G401.6 (cell line): ENCODE measurements at regions not wholly inside any gene's neighbourhood (a gene's known extent, or its start where the extent isn't known, plus 50 kb on each side); places are given as distances from the start of the nearest gene placed in this dataset.

Source experiments
- FAIRE-seq: peaks from 2 replicates; lab custom pipeline; 2012; peaks lifted over from hg19 to GRCh38; lab: Jason Lieb, UNC

DNA sequence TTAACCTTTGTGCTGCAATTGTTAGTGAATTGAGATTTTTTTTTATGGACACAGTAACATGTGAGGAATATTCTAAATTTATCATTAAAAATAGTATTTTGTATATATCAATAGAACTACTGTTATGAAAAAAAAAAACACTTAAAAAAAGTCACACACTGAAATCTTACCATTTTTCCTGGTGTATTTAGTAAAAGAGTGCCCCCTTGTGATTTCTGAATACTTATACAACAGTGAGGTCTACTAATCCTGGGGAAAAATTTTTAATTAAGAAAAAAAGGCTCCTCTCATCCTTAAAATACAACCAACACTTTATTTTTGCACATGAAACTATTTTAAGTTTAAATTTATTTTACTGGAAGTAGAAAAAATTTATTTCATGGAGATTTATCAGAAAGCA is 56.4 kb upstream of the SPOCK3 start:
- FAIRE-seq, result peak; percentile 87

DNA sequence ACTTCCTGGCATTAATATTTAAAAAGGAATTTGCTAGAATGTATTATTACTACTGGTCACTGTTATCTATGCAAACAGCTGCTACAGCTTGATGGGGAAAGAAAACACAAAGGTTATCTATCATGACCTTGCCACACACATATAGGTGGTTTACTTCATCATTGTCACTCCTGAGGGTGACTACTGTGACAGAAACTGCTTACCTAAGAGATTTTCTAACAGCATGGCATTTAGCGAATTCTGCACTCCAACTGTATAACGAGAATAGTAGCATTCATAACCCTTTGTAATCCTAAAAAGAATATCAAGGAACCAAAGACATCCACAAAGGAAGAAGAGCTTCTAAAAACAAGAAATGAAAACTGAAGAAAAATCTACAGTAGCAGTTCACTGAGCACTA is 74.6 kb upstream of the SPOCK3 start:
- FAIRE-seq, result no peak

DNA sequence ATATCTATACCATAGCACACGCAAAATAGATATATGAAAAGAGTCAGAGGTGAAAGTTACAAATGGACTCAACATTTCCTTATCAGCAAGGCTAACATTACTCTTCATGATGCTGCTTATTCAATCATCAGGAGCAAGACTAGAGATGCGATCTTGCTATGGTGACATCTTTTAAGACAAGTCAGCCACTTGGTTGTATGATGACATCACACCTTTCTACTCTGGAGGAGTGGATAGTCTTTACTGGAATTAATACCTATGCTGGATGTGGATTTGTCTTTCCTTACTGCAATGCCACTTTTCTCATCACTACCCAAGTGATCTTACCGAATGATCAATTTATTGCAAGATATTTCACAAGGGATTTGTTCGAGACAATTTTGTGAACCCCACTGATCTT is 87.0 kb upstream of the SPOCK3 start:
- no peak for FAIRE-seq

DNA sequence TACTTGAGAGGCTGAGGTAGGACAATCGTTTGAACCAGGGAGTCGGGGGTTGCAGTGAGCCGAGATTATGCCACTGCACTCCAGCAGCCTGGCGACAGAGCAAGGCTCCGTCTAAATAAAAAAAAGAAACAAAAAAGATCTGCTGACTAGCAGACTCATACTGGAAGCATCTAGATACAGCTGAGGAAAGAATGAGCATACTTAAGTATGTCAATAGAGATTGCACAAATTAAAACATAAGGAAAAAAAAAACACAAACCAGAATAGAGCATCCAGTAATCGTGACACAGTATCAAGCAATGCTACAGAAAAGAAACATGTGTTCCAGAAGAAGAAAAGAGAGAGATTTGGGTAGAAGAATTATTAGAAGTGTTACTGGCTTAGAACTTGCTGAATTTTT is 105.5 kb upstream of the SPOCK3 start:
- FAIRE-seq, result no peak

DNA sequence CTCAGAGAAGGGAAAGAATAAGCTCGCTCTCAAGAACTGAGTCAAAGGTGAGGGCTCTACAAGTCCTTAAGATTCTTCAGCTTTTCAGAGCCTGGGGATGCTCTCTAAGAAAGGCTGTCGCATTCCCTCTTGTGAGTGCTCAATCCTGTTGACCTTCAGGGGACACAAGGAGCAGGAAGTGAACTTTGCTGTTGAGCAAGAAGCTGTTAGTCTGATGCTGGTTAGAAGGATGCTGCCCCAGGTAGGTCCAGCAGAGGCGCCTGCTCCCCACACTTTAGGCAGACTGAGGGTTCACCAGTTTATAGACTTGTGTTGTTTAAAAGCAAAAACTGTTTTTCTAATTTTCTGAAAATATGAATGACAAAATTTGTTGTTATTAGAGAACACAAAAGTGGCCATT is 125.4 kb upstream of the SPOCK3 start:
- no peak for FAIRE-seq

DNA sequence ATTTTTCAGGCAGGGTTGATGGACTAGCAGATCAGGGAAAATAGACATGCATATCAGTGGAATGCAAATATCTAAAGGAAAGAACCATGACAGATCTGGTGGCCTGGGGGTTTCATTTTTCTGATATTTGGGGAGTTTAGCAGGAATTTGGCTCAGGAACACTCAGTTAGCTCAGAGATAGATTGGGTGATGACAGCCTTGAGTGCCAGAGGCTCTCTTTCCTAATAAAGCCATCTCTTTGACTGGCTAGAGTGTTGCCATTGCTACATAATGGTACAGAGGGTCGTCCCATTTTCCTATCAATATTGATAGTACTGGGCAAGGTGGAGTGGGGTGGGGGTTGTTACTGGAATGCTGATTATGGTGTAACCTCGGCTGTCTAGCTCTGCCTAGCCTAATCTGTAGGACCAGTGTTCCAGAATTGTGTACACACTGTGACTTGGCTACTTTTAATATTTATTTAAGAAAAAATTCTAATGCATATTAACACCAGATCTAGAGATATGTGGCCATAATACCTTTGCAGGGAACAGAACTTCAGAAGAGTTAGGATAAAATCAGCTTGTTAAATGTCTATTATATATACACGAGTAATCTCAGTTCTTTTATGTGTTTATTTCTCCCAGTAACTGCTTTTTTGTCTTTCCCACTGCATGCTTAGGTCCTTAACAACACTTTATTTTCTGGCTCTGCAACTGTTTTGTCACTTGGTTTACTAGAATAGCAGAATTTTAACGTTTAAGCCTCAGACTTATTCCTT is 145.0 kb upstream of the SPOCK3 start:
- no peak for FAIRE-seq

DNA sequence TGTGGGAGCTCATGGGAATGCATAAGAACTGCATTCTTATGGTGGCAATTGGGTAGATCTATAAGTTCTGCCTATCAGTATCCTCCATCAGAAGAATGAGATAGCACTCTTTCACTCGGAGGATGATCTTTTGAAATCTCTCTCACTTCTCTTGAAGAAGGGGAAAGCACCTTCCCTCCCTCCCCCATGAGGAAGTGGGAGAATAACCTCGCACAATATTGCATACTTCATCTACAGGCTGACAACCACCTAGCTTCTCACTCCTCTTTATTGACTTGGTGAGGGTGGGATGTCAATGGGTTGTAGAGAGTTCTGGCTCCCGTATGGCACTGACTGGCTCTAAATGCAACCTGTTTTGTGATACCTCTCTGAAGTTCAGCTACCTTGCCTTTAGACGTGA is 146.7 kb upstream of the SPOCK3 start:
- no peak for FAIRE-seq

DNA sequence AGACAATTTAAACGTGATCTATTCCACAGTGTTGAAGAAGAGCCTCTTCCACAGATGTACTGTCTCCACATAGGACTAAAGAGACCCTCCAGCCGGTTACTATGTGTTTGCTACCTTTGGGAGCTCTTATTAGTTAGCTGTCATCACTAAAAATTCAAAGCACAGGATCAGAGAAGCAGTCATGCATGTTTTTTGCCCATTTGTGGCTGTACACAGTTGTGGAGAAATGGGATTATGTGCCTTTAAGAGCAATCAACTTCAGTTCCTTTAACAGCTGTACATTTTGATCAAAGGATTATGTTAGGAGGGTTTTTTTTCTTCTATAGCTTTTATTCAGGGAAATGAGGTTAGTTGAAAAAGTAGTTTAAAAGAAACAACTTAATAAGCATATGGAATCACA is 149.0 kb upstream of the SPOCK3 start:
- no peak for FAIRE-seq

DNA sequence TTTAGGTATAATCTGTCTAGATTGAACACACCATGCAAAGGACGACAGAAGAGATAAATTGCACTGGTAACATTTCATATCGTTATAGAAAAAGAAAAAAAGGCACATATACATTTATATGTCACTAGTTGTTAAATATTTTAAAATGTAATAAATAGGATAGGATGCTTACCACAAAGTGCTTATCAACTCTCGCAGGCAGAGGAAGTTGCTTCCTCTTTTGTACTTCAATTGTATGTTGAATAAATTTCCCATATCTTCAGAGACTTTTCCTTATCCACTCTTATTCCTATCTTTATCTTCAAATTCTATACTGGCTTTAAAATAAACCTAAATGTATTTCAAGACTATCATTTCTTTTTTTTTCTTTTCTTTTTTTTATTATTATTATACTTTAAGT is 163.3 kb upstream of the SPOCK3 start:
- no peak for FAIRE-seq

DNA sequence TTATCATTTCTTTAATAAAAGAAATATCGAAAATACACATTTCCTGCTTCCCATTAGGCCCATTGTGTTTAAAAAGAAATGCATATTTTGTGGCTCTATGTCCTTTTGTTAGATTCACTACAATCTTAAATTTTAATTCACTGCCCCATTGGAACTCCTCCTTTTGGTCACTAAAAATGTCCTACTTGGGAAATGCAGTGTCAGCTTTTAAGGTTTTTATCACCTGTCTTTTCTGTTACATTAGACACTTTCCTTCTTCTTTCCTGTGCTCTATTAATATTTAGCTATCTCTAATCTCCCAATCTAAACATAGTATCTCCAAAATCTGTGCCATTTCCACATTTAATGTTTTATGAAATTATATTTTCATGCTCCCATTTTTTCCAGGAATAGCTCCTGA is 164.9 kb upstream of the SPOCK3 start:
- FAIRE-seq, result no peak

DNA sequence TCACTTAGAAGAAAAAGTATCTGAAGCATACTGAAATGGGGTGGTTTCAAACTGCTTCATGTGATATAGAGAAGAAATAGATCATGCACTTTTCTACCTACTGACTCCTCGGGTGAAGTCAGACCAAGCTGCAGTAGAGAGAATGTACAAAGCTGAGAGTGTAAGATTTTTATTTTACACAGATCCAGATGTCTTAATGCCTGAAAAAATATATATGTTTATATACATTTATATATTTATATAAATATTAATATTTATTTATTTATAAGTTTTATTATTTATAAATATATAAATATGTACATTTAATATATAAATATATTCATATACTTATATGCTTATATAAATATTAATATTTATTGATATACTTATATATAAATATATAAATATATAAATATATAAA is 171.9 kb upstream of the SPOCK3 start:
- no peak for FAIRE-seq

DNA sequence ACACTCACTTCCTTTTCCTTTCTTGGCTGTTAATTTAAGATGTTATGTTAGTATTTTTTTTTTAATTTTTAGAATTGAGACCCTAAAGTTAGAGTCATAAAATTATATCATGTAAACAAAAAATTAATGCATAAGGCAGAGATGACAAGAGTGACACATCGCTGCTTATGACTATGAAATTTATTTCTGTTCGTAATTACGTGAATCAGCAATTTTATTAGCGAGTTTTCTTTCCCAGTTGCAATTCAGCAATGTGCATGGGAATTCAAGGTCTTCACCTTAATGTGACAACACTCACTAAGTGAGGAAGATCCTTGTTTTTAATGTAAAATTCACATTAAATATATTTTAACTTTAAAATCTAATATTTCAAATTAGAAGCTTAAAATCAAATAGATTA is 181.2 kb upstream of the SPOCK3 start:
- FAIRE-seq, result no peak

DNA sequence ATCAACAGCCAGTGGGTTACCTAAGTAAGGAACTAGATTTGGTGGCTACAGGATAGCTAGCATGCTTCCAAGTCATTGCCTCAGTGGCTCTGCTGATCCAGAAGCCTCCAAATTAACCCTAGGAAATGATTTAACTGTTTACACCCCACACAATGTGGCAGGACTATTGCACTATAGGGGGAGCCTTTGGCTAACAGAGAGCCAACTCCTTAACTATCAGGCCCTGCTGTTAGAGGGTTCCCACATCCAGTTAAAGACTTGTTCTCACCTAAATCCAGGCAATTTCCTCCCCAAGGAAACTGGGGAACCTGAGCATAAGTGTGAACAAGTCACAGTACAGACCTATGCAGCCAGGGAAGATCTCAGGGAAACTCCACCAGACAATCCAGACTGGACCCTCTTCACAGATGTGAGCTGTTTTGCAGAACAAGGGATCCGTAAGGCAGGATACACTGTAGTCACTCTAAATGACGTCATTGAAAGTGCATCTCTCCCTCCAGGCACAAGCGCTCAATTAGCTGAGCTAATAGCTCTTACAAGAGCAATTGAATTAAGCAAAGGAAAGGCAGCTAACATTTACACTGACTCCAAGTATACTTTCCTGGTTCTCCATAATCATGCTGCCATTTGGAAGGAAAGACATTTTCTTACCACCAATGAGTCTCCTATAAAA is 185.3 kb upstream of the SPOCK3 start:
- no peak for FAIRE-seq

DNA sequence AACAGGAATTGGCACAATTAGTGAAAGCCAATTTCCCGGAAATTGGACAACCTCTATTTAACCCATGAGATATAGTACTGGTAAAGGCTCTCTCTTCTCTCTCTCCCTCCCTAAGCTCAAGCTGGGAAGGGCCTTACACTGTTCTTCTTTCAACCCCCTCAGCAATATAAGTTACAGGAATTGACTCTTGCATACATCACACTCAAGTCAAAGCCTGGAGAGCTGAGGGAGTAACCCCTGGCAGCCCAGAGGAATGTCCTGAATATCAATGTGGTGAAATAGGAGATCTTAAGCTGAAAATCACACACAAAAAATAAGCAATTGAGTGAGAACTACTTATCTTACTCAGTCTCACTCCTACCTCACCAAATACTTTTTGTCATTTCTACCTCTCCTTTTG is 186.9 kb upstream of the SPOCK3 start:
- FAIRE-seq, result no peak

DNA sequence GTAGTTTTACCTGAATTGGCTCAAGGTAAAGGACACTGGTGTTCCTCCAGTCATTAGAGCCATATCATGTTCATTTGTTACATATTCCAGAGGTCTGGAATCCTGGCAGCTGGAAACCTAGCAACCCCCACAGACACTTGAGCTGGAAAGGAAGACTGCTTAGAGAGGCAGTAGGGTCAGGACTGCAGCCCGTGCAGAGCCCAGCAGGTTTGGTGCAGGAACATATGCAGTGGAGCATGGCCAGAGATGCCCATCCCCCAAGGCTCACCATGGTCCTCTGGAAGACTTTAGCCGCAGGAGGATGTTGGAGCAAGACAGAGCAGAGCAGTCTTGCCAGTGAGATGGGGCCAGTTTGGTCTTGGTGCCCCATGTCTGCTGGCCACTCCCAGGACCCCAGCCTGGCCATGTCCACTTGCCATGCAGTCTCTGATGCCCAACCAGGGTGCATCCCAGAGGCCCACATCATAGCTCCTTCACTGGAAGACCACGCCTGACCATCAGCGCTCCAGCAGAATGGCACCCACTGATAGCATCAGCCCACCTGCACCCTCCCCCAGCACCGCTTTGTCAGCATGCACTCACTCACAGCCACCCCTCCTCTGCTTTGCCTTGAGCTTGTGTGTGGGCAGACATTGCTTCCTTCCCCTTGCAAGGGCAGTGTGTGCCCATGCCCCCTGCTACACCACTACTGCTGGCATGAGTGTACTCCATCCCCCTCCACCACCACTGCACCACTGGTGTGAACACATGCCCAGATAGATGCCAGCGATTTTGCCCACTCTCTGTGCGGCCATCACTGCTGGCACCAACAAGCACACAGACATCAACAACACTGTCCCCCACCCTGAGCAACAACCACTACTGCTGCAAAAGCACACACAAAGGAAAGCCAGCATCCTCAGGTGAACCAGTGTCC is 190.3 kb upstream of the SPOCK3 start:
- FAIRE-seq, result no peak

DNA sequence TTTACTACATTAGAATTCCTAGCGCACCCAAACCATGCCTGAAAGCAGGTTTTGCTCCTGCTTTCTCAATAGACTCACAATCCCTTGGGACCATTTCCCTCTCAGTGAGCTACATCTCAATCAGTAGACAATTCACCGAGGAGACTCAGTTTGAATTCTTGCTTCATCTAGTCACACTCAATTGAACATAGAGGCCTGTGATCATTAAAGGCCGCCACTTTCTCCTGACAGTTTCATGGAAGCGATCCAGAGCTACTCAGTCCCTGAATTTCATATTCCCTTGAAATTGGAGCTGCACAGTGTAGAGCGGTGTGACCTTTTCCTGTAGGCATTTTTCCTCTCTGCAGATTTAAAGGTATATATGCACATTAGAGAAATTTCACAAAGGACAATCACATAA is 193.9 kb upstream of the SPOCK3 start:
- no peak for FAIRE-seq

DNA sequence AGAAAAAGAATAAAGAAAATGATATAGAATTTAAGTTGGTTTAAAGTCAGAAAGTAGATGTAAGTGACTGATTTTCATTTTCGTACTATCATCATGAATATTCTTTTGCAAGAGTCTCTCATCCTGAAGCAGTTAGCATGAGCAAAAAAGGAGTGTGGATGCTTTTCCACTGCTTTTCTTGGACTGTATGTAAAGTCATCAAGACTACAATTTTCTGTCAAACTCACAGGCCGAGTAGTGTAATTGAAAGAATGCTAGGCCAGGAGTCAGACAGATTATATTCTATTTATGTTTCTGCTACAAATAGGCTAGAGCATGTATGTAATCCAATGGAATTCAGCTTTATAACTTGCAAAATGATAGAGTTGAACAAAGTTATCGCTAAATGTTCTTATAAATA is 197.1 kb upstream of the SPOCK3 start:
- FAIRE-seq, result no peak

DNA sequence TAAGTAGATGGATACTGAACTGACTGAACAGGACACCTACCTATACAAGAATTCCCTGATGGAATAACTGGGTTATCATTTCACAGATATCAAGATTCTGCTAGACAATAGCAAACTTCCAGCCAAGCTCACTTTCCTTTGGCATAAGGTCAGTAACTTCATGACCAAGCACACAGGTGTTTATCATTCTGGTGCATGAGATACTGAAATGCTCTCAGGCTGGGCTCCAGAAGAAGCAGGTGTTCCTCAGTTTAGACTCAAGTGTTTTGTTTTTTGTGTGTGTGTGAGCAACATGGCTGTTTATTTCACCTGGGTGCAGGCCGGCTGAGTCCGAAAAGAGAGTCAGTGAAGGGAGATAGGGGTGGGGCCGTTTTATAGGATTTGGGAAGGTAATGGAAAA is 201.5 kb upstream of the SPOCK3 start:
- no peak for FAIRE-seq

DNA sequence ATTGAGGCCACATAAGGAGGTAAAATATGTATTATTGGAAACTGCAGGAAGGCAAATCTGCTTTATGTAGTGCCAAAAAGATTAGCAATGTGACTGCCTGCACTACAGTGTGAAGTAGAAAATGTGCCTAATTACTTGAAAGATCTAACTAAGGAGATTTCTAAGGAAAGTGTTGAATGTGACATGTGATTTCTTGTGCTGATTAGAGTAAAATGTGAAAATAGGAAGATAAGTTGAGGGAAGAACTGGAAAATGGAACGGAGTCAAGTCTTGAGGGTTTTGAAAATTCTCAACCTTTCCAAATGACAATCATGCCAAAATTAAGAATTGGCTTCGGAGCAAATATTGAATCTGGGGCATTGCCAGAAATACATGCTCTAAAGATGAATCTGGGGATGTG is 209.5 kb upstream of the SPOCK3 start:
- no peak for FAIRE-seq

DNA sequence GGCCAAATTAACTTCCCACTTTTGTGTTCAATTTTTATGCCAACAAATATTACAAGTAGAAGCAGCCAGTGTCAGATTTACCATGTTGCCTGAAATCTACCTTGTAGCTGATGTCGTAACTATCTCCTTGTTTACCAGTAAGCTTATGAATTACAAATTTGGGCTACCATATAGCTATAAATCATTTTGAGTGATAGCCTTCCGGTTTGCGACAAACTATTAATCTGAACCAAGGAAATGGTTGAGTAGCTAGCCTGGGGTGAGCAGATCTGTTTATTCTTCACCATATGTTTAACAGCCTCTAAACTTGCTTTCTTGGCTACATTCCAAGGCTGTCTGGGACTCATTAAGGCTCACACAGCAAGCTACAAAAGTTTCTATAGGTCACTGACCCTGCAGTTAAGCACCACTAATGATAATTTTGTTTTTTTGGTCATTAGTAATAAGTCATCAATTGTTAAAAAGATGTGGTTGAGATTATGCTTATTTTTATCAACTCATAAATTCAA is 218.7 kb upstream of the SPOCK3 start:
- FAIRE-seq, result no peak

DNA sequence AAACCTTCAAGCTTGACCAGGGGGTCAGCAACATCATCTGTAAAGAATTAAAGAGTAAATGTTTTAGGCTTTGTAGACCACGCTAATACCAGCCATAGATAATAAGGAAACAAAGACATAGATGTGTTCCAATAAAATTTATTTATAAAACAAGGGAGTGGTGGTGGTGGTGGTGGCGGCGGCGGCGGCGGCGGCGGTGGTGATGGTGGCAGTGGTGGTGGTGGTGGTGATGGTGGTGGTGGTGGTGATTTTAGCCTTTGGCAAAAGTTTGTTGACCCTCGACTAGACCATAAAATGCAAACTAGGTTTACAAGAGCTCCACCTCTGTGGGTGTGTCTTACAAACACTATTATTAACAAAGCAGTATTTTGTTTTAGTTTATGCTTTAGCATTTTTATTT is 222.3 kb upstream of the SPOCK3 start:
- no peak for FAIRE-seq

DNA sequence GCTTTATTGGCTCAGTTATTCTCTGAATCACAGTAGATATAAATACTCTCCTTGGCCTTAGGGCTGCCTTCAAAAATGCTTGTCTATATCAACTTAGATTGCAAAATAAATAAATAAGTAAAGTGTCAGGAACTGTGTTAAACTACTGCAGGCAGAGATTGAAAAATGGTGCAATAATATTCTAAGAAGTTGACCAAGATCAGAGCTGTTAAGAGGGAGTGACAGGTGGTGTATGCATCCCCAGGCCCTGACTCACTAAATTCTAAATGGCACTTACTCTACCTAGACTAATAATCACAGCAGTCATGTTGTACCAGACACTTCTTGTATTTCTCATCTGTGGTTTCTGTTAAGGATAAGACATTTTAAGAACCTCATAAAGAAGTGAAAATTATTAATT is 235.1 kb upstream of the SPOCK3 start:
- FAIRE-seq, result no peak

DNA sequence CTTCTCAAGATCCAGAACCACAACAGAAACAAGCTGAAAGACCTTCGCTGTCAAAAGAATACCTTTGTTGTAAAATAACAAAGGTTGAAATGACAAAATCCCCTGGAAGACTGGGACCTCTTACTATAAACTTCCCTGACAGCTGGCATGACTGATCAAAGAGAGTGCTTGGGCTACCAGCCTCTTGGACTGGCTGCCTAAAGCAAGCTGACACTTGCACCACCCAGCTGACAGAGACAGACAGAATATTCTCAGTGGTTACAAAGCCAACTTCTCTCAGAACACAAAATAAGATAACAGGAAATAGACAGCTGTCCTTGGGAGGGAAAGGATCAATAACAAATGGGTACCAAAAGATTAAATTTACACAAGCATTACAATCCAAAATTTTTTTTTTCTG is 241.7 kb upstream of the SPOCK3 start:
- FAIRE-seq, result no peak
